Left lung (tissue), 4 donors: ENCODE measurements at regions not wholly inside any gene's neighbourhood (a gene's known extent, or its start where the extent isn't known, plus 50 kb on each side); places are given as distances from the start of the nearest gene placed in this dataset.
A peak's percentile ranks its signal among the peaks of the same experiment; 100 is the strongest.

Experiments
- ATAC-seq: fragments of 200-7000 bp; cut with Tn5 transposase; one replicate; pipeline ENCODE4 v1.9.1; 2020; ENCODE audit warnings: moderate library complexity
- DNase-seq, 4 donors: peaks; one replicate each; pipeline ENCODE4 v3.0.0-alpha.2; 2013 to 2020
- H3K27ac ChIP-seq, 2 donors: fragments of 200-600 bp; sonication (generic) in 1 of 2; one replicate each; pipeline versions ENCODE4 v1.5.0 to v1.8.0; 2020 to 2021
- H3K27me3 ChIP-seq, 2 donors: fragments of 200-600 bp; sonication (generic) in 1 of 2; one replicate each; pipeline versions ENCODE4 v1.5.0 to v1.8.0; 2020 to 2021
- H3K36me3 ChIP-seq, 2 donors: fragments of 200-600 bp; sonication (generic) in 1 of 2; one replicate each; pipeline versions ENCODE4 v1.5.0 to v1.8.0; 2020 to 2021
- H3K4me1 ChIP-seq, 2 donors: fragments of 200-600 bp; one replicate each; pipeline ENCODE4 v1.8.0; 2021
- H3K4me3 ChIP-seq, 2 donors: fragments of 200-600 bp; sonication (generic) in 1 of 2; one replicate each; pipeline versions ENCODE4 v1.5.0 to v1.8.0; 2020 to 2021; ENCODE audit warnings: mild to moderate bottlenecking in 1 of 2
- H3K9me3 ChIP-seq, 2 donors: fragments of 200-600 bp; sonication (generic) in 1 of 2; one replicate each; pipeline versions ENCODE4 v1.5.0 to v1.8.0; 2020 to 2021
- intact Hi-C, 2 donors: fragments of 100-400 bp; cut with DNase I; formaldehyde crosslinking; loops; one replicate each; pipeline versions ENCODE4 v1.11.2 to v1.14.2; 2022
- TF ChIP-seq, protein P1 (sequence below), 2 donors: fragments of 200-600 bp; sonication (generic) in 1 of 2; IDR thresholded peaks; one replicate each; pipeline versions ENCODE4 v1.5.0 to v1.8.0; 2021; ENCODE audit warnings: antibody characterized with exemption in 2 of 2
- donor health status: DM: no; HTN: yes; CAD: no.
- donor health status: DM: no; HTN: no; CAD: no.

- Histone ChIP-seq H3K36me3 (no peaks in the 10 kb centered on the region), H3K4me3 (no peak overlapping the region), H3K27me3 (peaks cover 16 to 88% of the 10 kb centered on the region in 2 donors), H3K9me3 (no peaks in the 10 kb centered on the region), H3K4me1 (no peaks in the 10 kb centered on the region), H3K27ac (no peak overlapping the region)
- ATAC-seq, result no peak
- intact Hi-C loops, result loop anchor here in 1 of 2 donors (10.0 kb wide), 1 partner anchor 487 kb away; no protein-coding TSS in a partner anchor
- peak in 1 of 4 donors; percentile 68 for DNase-seq
- TF ChIP-seq, protein P1, sequence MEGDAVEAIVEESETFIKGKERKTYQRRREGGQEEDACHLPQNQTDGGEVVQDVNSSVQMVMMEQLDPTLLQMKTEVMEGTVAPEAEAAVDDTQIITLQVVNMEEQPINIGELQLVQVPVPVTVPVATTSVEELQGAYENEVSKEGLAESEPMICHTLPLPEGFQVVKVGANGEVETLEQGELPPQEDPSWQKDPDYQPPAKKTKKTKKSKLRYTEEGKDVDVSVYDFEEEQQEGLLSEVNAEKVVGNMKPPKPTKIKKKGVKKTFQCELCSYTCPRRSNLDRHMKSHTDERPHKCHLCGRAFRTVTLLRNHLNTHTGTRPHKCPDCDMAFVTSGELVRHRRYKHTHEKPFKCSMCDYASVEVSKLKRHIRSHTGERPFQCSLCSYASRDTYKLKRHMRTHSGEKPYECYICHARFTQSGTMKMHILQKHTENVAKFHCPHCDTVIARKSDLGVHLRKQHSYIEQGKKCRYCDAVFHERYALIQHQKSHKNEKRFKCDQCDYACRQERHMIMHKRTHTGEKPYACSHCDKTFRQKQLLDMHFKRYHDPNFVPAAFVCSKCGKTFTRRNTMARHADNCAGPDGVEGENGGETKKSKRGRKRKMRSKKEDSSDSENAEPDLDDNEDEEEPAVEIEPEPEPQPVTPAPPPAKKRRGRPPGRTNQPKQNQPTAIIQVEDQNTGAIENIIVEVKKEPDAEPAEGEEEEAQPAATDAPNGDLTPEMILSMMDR (IDR thresholded peaks at IDR 0.05), result no peak
Measured at GRCh38 chr5:1651971-1652872, 128.5 kb upstream of the LPCAT1 start.

DNA sequence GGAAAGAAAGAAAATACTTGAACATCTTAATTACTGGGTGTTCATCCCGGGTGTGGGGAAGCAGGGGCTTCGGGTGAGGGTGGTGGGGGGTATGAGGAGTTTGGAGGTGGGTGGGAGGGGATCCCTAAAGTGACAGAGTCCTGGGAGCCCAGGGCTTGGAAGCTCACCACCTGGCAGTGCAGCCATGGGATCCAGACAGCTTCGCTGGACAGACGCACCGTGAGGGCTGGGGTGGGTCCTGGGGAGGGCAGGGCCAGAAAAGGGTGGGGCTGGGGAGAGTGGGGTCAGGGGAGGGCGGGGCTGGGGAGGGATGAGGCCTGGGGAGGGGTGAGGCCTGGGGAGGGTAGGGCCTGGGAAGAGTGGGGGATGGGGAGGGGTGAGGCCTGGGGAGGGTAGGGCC lies 127.5 kb upstream of the LPCAT1 start:
- Histone ChIP-seq H3K27me3 (peaks cover 16 to 78% of the 10 kb centered on the region in 2 donors), H3K9me3 (no peaks in the 10 kb centered on the region), H3K4me1 (no peaks in the 10 kb centered on the region), H3K4me3 (no peak overlapping the region), H3K27ac (no peak overlapping the region), H3K36me3 (no peaks in the 10 kb centered on the region)
- ATAC-seq (no peak), DNase-seq (peak in 1 of 4 donors; percentile 31)
- TF ChIP-seq, protein P1 (IDR thresholded peaks at IDR 0.05), result no peak
- intact Hi-C loops, result loop anchor here in 1 of 2 donors (10.0 kb wide), 1 partner anchor 486 kb away; no protein-coding TSS in a partner anchor

- peaks cover 4 to 5% of the 10 kb centered on the region in 2 donors for H3K4me1 ChIP-seq
- intact Hi-C loops, result no loop called here
Measured at GRCh38 chr5:1649554-1649953, 125.8 kb upstream of the LPCAT1 start.

DNA sequence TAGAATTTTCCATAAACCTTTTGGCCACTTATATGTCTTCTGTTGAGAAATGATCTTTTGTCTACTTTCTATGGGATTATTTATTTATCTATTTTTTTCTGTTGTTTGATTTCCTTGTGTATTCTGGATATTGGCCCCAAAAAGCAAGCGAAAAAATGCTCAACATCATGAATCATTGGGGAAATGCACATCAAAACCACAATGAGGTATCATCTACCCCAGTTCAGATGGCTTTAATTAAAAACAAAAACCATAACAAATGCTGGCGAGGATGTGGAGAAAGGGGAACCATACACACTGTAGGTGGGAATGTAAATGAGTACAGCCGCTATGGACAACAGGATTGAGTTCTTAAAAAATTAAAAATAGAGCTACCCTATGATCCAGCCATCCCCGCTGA lies 125.0 kb upstream of the LPCAT1 start:
- TF ChIP-seq, protein P1 (IDR thresholded peaks at IDR 0.05), result no peak
- Histone ChIP-seq H3K9me3 (no peaks in the 10 kb centered on the region), H3K4me1 (peaks cover 4 to 5% of the 10 kb centered on the region in 2 donors), H3K36me3 (no peaks in the 10 kb centered on the region), H3K27ac (no peak overlapping the region), H3K27me3 (peaks cover 19 to 77% of the 10 kb centered on the region in 2 donors), H3K4me3 (no peak overlapping the region)
- ATAC-seq, result no peak
- intact Hi-C loops, result no loop called here
- DNase-seq, result no peak

More at GRCh38 chr5:1649554-1649953, 125.8 kb upstream of the LPCAT1 start:
- no peaks in the 10 kb centered on the region for H3K36me3 ChIP-seq
- peaks cover 19 to 77% of the 10 kb centered on the region in 2 donors for H3K27me3 ChIP-seq
- H3K4me3 ChIP-seq, result no peak overlapping the region
- TF ChIP-seq, protein P1 (IDR thresholded peaks at IDR 0.05), result no peak
- DNase-seq, result peak in 1 of 4 donors; percentile 16
- no peak overlapping the region for H3K27ac ChIP-seq
- H3K9me3 ChIP-seq, result no peaks in the 10 kb centered on the region
- ATAC-seq, result no peak

DNA sequence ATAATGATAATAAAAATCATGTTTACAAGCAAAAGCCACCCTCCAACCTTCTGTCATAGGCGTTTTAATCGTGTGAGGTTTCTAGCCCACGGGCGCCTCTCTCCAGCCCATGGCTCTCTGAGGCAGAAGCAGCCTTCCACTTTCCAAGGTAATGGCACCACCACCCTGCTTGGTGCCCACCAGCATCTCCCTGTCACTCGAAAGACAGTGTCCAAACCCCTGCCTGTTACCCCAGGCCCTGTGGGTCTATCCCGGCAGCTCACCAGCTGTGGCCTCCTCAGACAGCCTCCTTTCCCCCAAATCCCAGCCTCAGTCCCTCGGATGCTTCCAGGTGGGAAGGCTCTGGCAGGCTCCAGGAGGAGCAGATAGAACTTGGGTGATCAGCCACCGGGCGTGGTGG lies 123.8 kb upstream of the LPCAT1 start:
- Histone ChIP-seq H3K4me1 (peaks cover 4 to 5% of the 10 kb centered on the region in 2 donors), H3K27ac (no peak overlapping the region), H3K4me3 (no peak overlapping the region), H3K9me3 (no peaks in the 10 kb centered on the region), H3K36me3 (no peaks in the 10 kb centered on the region), H3K27me3 (peaks cover 19 to 77% of the 10 kb centered on the region in 2 donors)
- TF ChIP-seq, protein P1 (IDR thresholded peaks at IDR 0.05), result no peak
- intact Hi-C loops, result no loop called here
- no peak for ATAC-seq
- DNase-seq, result peak in 1 of 4 donors; percentile 28
